ENCODE measurements at regions not wholly inside any gene's neighbourhood (a gene's known extent, or its start where the extent isn't known, plus 50 kb on each side); places are given as distances from the start of the nearest gene placed in this dataset.

- peaks cover 30% of the 10 kb centered on the region for H3K4me1 Mint-ChIP-seq
- ATAC-seq (no peak), DNase-seq (ENCODE audit: low spot score) (no peak)
- no peak overlapping the region for H3K27ac Mint-ChIP-seq
- CTCF ChIA-PET: no interaction called here
- H3K4me3 Mint-ChIP-seq: no peak overlapping the region
- no peaks in the 10 kb centered on the region for H3K9me3 Mint-ChIP-seq
- POLR2A ChIA-PET: no interaction called here
- H3K36me3 Mint-ChIP-seq: no peaks in the 10 kb centered on the region
- TF ChIP-seq E2F1 (CRISPR knock-in tag; IDR thresholded peaks at IDR 0.05) (no peak), MXD4 (CRISPR knock-in tag; IDR thresholded peaks at IDR 0.05; ENCODE audit: borderline replicate concordance) (no peak), SP1 (CRISPR knock-in tag; conservative IDR thresholded peaks at IDR 0.05) (no peak), ZNF532 (CRISPR knock-in tag; IDR thresholded peaks at IDR 0.05; ENCODE audit: borderline replicate concordance) (no peak), NR3C1 (CRISPR knock-in tag; conservative IDR thresholded peaks at IDR 0.05; ENCODE audit: low read depth) (no peak), FOXJ3 (CRISPR knock-in tag; IDR thresholded peaks at IDR 0.05; ENCODE audit: borderline replicate concordance) (no peak), ZNF219 (CRISPR knock-in tag; IDR thresholded peaks at IDR 0.05; ENCODE audit: borderline replicate concordance) (no peak), NR2C2 (CRISPR knock-in tag; IDR thresholded peaks at IDR 0.05) (no peak)
- TF ChIP-seq, protein P1, sequence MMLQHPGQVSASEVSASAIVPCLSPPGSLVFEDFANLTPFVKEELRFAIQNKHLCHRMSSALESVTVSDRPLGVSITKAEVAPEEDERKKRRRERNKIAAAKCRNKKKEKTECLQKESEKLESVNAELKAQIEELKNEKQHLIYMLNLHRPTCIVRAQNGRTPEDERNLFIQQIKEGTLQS (CRISPR knock-in tag; conservative IDR thresholded peaks at IDR 0.05): no peak
- no peaks in the 10 kb centered on the region for H3K27me3 Mint-ChIP-seq (ENCODE audit: low read depth)
Observed at GRCh38 chr3:177689869-177690268, 492.6 kb upstream of the TBL1XR1 start.

DNA sequence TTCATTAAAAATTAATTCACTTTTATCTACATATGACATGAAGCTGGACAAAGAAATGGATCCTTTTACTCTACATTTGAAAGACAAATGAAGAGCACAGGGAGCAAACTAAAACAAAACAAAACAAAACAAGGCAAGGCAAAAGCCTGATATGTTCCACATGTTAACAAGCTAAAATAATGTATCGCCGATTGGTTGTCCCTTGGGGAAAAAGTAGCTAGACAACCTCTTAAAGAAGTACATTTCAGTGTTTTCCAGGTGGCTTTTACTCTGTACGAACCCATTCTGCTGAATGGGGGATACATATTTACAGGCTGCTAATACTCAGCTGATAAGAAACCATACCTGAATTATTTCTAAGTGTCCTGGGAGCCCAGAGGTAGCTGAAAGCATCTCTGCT lies 493.0 kb upstream of the TBL1XR1 start:
- no peaks in the 10 kb centered on the region for H3K27me3 Mint-ChIP-seq (ENCODE audit: low read depth)
- TF ChIP-seq SMAD4 (CRISPR knock-in tag; IDR thresholded peaks at IDR 0.05): no peak
- TF ChIP-seq ZNF671 (CRISPR knock-in tag; IDR thresholded peaks at IDR 0.05): no peak
- TF ChIP-seq JUN (CRISPR knock-in tag; IDR thresholded peaks at IDR 0.05): no peak
- no peaks in the 10 kb centered on the region for H3K36me3 Mint-ChIP-seq
- no peaks in the 10 kb centered on the region for H3K9me3 Mint-ChIP-seq
- no peak overlapping the region for H3K27ac Mint-ChIP-seq
- H3K4me3 Mint-ChIP-seq: no peak overlapping the region
- ATAC-seq: no peak
- POLR2A ChIA-PET: interaction anchor here (0.5 kb wide), 1 partner anchor 174 kb away, joined by 3 read pairs; no protein-coding TSS in a partner anchor
- DNase-seq (ENCODE audit: low spot score): no peak
- CTCF ChIA-PET: no interaction called here
- peaks cover 30% of the 10 kb centered on the region for H3K4me1 Mint-ChIP-seq

- Mint-ChIP-seq H3K4me1 (peaks cover 21% of the 10 kb centered on the region), H3K27me3 (ENCODE audit: low read depth) (no peaks in the 10 kb centered on the region), H3K36me3 (no peaks in the 10 kb centered on the region), H3K27ac (no peak overlapping the region), H3K4me3 (no peak overlapping the region), H3K9me3 (no peaks in the 10 kb centered on the region)
- CTCF ChIA-PET: no interaction called here
- ATAC-seq (no peak), DNase-seq (ENCODE audit: low spot score) (no peak)
- POLR2A ChIA-PET: no interaction called here
- no peak for TF ChIP-seq AFF4 (CRISPR knock-in tag; IDR thresholded peaks at IDR 0.05; ENCODE audit: borderline replicate concordance)
- TF ChIP-seq ELF4 (CRISPR knock-in tag; IDR thresholded peaks at IDR 0.05; ENCODE audit: low read depth): no peak
- no peak for TF ChIP-seq CREB1 (CRISPR knock-in tag; IDR thresholded peaks at IDR 0.05)
- no peak for TF ChIP-seq ZNF219 (CRISPR knock-in tag; IDR thresholded peaks at IDR 0.05; ENCODE audit: borderline replicate concordance)
- no peak for TF ChIP-seq FOXK1 (CRISPR knock-in tag; IDR thresholded peaks at IDR 0.05)
- TF ChIP-seq NR2C2 (CRISPR knock-in tag; IDR thresholded peaks at IDR 0.05): no peak
- TF ChIP-seq RELA (CRISPR knock-in tag; IDR thresholded peaks at IDR 0.05; ENCODE audit: borderline replicate concordance): no peak
- no peak for TF ChIP-seq ZNF416 (CRISPR knock-in tag; IDR thresholded peaks at IDR 0.05)
- TF ChIP-seq SMAD4 (CRISPR knock-in tag; IDR thresholded peaks at IDR 0.05): no peak
- TF ChIP-seq, protein P2, sequence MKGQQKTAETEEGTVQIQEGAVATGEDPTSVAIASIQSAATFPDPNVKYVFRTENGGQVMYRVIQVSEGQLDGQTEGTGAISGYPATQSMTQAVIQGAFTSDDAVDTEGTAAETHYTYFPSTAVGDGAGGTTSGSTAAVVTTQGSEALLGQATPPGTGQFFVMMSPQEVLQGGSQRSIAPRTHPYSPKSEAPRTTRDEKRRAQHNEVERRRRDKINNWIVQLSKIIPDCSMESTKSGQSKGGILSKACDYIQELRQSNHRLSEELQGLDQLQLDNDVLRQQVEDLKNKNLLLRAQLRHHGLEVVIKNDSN (CRISPR knock-in tag; IDR thresholded peaks at IDR 0.05): no peak
- no peak for TF ChIP-seq ATF2 (CRISPR knock-in tag; IDR thresholded peaks at IDR 0.05; ENCODE audit: borderline replicate concordance, low read depth)
Observed at GRCh38 chr3:177692304-177692975, 495.2 kb upstream of the TBL1XR1 start.
